Calu3 (cell line): ENCODE measurements at regions not wholly inside any gene's neighbourhood (a gene's known extent, or its start where the extent isn't known, plus 50 kb on each side); places are given as distances from the start of the nearest gene placed in this dataset.

Experiments
- BruUV-seq: library from RNA; stranded (reverse); fragments of 400-500 nt; replicated peaks from 2 replicates; lab custom pipeline; 2021; lab: Mats Ljungman, UMichigan
- CTCF ChIA-PET: fragments of 300-600 bp; sonication (Branson Sonifier 250); formaldehyde crosslinking; loops from one replicate; lab custom pipeline; 2022; ENCODE audit warnings: antibody characterized with exemption; lab: Charles Lee
- DNase-seq: peaks from one replicate; pipeline ENCODE4 v3.0.0; 2022
- H3K27ac Mint-ChIP-seq: one replicate; pipeline ENCODE4 v1.8.0; 2022; ENCODE audit warnings: mixed read lengths; ENCODE audit not compliant: unreplicated experiment
- H3K27me3 Mint-ChIP-seq: one replicate; pipeline ENCODE4 v1.8.0; 2022; ENCODE audit warnings: mixed read lengths; ENCODE audit not compliant: unreplicated experiment
- H3K36me3 Mint-ChIP-seq: one replicate; pipeline ENCODE4 v1.8.0; 2022; ENCODE audit warnings: mild to moderate bottlenecking, moderate library complexity, mixed read lengths; ENCODE audit not compliant: insufficient read depth, unreplicated experiment
- H3K4me1 Mint-ChIP-seq: one replicate; pipeline ENCODE4 v1.8.0; 2022; ENCODE audit warnings: mild to moderate bottlenecking, low read depth, mixed read lengths; ENCODE audit not compliant: unreplicated experiment
- H3K4me3 Mint-ChIP-seq: one replicate; pipeline ENCODE4 v1.8.0; 2022; ENCODE audit warnings: mild to moderate bottlenecking, low read depth, moderate library complexity, mixed read lengths; ENCODE audit not compliant: unreplicated experiment
- H3K9me3 Mint-ChIP-seq: one replicate; pipeline ENCODE4 v1.8.0; 2022; ENCODE audit warnings: low read depth, mixed read lengths; ENCODE audit not compliant: unreplicated experiment
- intact Hi-C: fragments of 100-400 bp; cut with micrococcal nuclease; formaldehyde crosslinking; loops from one replicate; pipeline ENCODE4 v1.10.0; 2022; ENCODE audit not compliant: unreplicated experiment
- TF ChIP-seq, protein P1 (sequence below): fragments of 200-600 bp; IDR thresholded peaks from one replicate; pipeline ENCODE4 v1.8.0; 2022; ENCODE audit warnings: antibody characterized with exemption; ENCODE audit not compliant: unreplicated experiment

- no peak for DNase-seq
- CTCF ChIA-PET, result no interaction called here
- Mint-ChIP-seq H3K36me3 (no peaks in the 10 kb centered on the region), H3K27ac (no peak overlapping the region), H3K4me1 (no peaks in the 10 kb centered on the region), H3K9me3 (peaks cover 5% of the 10 kb centered on the region), H3K27me3 (no peaks in the 10 kb centered on the region), H3K4me3 (no peak overlapping the region)
- TF ChIP-seq, protein P1, sequence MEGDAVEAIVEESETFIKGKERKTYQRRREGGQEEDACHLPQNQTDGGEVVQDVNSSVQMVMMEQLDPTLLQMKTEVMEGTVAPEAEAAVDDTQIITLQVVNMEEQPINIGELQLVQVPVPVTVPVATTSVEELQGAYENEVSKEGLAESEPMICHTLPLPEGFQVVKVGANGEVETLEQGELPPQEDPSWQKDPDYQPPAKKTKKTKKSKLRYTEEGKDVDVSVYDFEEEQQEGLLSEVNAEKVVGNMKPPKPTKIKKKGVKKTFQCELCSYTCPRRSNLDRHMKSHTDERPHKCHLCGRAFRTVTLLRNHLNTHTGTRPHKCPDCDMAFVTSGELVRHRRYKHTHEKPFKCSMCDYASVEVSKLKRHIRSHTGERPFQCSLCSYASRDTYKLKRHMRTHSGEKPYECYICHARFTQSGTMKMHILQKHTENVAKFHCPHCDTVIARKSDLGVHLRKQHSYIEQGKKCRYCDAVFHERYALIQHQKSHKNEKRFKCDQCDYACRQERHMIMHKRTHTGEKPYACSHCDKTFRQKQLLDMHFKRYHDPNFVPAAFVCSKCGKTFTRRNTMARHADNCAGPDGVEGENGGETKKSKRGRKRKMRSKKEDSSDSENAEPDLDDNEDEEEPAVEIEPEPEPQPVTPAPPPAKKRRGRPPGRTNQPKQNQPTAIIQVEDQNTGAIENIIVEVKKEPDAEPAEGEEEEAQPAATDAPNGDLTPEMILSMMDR, result no peak
- BruUV-seq, result no TSS peak
- intact Hi-C loops, result no loop called here
Measured at GRCh38 chr12:58405363-58405762, 464.0 kb downstream of the ATP23 start.

- no peak overlapping the region for H3K4me3 Mint-ChIP-seq
- TF ChIP-seq, protein P1, result no peak
- H3K9me3 Mint-ChIP-seq, result peaks cover 5% of the 10 kb centered on the region
- intact Hi-C loops, result no loop called here
- no peak for DNase-seq
- H3K27me3 Mint-ChIP-seq, result no peaks in the 10 kb centered on the region
- peaks cover 18% of the 10 kb centered on the region for H3K4me1 Mint-ChIP-seq
- no peak overlapping the region for H3K27ac Mint-ChIP-seq
- H3K36me3 Mint-ChIP-seq, result no peaks in the 10 kb centered on the region
- CTCF ChIA-PET, result no interaction called here
- no TSS peak for BruUV-seq
Measured at GRCh38 chr12:58408516-58408915, 467.1 kb downstream of the ATP23 start.

GRCh38 chr12:58412461-58413060 is 471.2 kb downstream of the ATP23 start:
- intact Hi-C loops, result no loop called here
- no TSS peak for BruUV-seq
- no peaks in the 10 kb centered on the region for H3K27me3 Mint-ChIP-seq
- H3K36me3 Mint-ChIP-seq, result no peaks in the 10 kb centered on the region
- no peak overlapping the region for H3K4me3 Mint-ChIP-seq
- peaks cover 43% of the 10 kb centered on the region for H3K4me1 Mint-ChIP-seq
- DNase-seq, result no peak
- no peak overlapping the region for H3K27ac Mint-ChIP-seq
- TF ChIP-seq, protein P1, result no peak
- H3K9me3 Mint-ChIP-seq, result peaks cover 2% of the 10 kb centered on the region
- CTCF ChIA-PET, result interaction anchor here (0.5 to 5.1 kb wide), 4 partner anchors 13 to 334 kb away, joined by 3 to 21 read pairs (median 4); no protein-coding TSS in a partner anchor

DNA sequence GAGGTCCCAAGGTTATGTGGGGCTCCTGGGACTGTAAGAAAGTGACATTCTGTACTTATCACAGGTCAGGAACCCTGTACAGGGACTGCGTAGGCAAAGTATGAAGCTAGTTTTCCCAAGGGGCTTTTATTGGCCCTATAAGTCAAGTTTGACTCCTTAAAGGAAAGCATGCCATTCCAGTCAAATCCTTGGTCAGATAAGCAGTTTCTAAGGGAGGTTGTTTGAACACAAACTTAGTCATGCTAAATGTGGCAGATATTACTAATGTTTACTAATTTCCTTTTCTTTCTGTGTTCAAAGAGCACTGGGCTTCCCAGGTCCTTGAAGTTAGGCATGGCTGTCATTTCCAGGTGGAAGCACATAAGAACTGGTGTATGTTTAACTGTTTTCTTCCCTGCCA is 472.4 kb downstream of the ATP23 start:
- TF ChIP-seq, protein P1, result no peak
- Mint-ChIP-seq H3K36me3 (no peaks in the 10 kb centered on the region), H3K27ac (no peak overlapping the region), H3K4me3 (no peak overlapping the region), H3K4me1 (peaks cover 43% of the 10 kb centered on the region), H3K9me3 (peaks cover 2% of the 10 kb centered on the region), H3K27me3 (no peaks in the 10 kb centered on the region)
- intact Hi-C loops, result no loop called here
- BruUV-seq, result no TSS peak
- CTCF ChIA-PET, result interaction anchor here (0.8 to 5.1 kb wide), 3 partner anchors 11 to 121 kb away, joined by 3 to 21 read pairs (median 4); no protein-coding TSS in a partner anchor
- no peak for DNase-seq
